ENCODE measurements at regions not wholly inside any gene's neighbourhood (a gene's known extent, or its start where the extent isn't known, plus 50 kb on each side); places are given as distances from the start of the nearest gene placed in this dataset.

GRCh38 chr15:92813485-92813884, 86.6 kb upstream of the CHD2 start:
- H3F3A ChIP-seq (ENCODE audit: control insufficient read depth, insufficient read depth), result peaks cover 26% of the 10 kb centered on the region
- H3K79me2 ChIP-seq (ENCODE audit: control insufficient read depth, low read length), result peaks cover 19% of the 10 kb centered on the region
- no peak overlapping the region for H3K4me3 ChIP-seq (ENCODE audit: low read length)
- H4K20me1 ChIP-seq (ENCODE audit: control insufficient read depth, insufficient read depth, low read depth, low read length), result no peaks in the 10 kb centered on the region
- H3K9me2 ChIP-seq (replicated peaks; ENCODE audit: control insufficient read depth, low read length), result no peaks in the 10 kb centered on the region
- peaks cover 52% of the 10 kb centered on the region for H3K4me1 ChIP-seq (ENCODE audit: control insufficient read depth, low read length)
- no peak overlapping the region for H3K27ac ChIP-seq (ENCODE audit: low read depth, low read length)
- TF ChIP-seq CTCF (IDR thresholded peaks at IDR 0.05; ENCODE audit: low read depth, low read length, poor library complexity, severe bottlenecking) (no peak), EZH2phosphoT487 (IDR thresholded peaks at IDR 0.05; ENCODE audit: borderline replicate concordance, low read length) (no peak)
- H3K36me3 ChIP-seq (ENCODE audit: control insufficient read depth, low read length), result no peaks in the 10 kb centered on the region; the same call in 1 of the 2 replicates
- no peak overlapping the region for H3K4me2 ChIP-seq (ENCODE audit: low read length)
- no peaks in the 10 kb centered on the region for H3K9me3 ChIP-seq (ENCODE audit: control insufficient read depth, insufficient read depth, low read length)
- H3K27me3 ChIP-seq (ENCODE audit: control insufficient read depth, low read length), result no peaks in the 10 kb centered on the region

GRCh38 chr15:92817339-92817886, 82.7 kb upstream of the CHD2 start:
- H3K4me3 ChIP-seq (ENCODE audit: low read length), result peak overlapping the region; percentile 21
- H3K27me3 ChIP-seq (ENCODE audit: control insufficient read depth, low read length), result no peaks in the 10 kb centered on the region
- H3K4me2 ChIP-seq (ENCODE audit: low read length), result peak overlapping the region; percentile 48
- no peaks in the 10 kb centered on the region for H3K9me3 ChIP-seq (ENCODE audit: control insufficient read depth, insufficient read depth, low read length)
- H4K20me1 ChIP-seq (ENCODE audit: control insufficient read depth, insufficient read depth, low read depth, low read length), result no peaks in the 10 kb centered on the region
- no peaks in the 10 kb centered on the region for H3K36me3 ChIP-seq (ENCODE audit: control insufficient read depth, low read length)
- no peak for TF ChIP-seq CTCF (IDR thresholded peaks at IDR 0.05; ENCODE audit: low read depth, low read length, poor library complexity, severe bottlenecking)
- no peak for TF ChIP-seq EZH2phosphoT487 (IDR thresholded peaks at IDR 0.05; ENCODE audit: borderline replicate concordance, low read length)
- H3K27ac ChIP-seq (ENCODE audit: low read depth, low read length), result no peak overlapping the region
- H3K9me2 ChIP-seq (replicated peaks; ENCODE audit: control insufficient read depth, low read length), result no peaks in the 10 kb centered on the region
- H3K4me1 ChIP-seq (ENCODE audit: control insufficient read depth, low read length), result peaks cover 62% of the 10 kb centered on the region
- peaks cover under 1% of the 10 kb centered on the region; the same call in 1 of the 2 replicates for H3K79me2 ChIP-seq (ENCODE audit: control insufficient read depth, low read length)
- peaks cover 18% of the 10 kb centered on the region for H3F3A ChIP-seq (ENCODE audit: control insufficient read depth, insufficient read depth)

DNA sequence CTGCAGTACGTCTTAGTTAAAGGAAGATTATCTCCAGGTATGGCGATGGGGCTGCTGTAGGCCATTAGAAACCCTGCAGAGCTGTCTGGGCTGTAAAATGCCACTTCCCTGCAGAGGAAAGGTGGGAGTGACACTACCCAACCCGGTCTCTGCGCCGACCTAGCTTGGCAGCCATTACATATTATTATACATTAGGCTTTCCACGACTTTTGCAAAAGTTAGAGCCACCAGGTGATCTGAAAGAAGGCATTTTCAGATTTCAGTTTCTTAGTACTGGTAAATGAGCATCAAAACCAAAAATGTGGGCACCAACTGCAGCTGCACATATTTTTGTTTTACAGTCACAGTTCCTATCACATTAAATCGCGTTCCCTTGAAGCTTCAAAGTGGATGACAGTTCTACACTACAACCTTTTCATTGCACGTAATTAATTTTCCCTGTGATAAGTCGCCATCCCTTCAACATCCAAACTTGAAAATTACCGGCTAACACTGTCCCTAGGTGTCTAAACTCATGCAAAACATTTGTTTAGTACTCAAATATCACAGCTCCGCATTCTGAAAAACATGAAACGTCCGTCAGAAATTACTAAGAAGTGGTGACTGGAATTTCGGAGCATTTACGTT, 81.4 kb upstream of the CHD2 start:
- H3K4me2 ChIP-seq (ENCODE audit: low read length), result peak overlapping the region; percentile 75
- H3K4me1 ChIP-seq (ENCODE audit: control insufficient read depth, low read length), result peaks cover 69% of the 10 kb centered on the region
- TF ChIP-seq CTCF (IDR thresholded peaks at IDR 0.05; ENCODE audit: low read depth, low read length, poor library complexity, severe bottlenecking) (no peak), EZH2phosphoT487 (IDR thresholded peaks at IDR 0.05; ENCODE audit: borderline replicate concordance, low read length) (no peak)
- H3K36me3 ChIP-seq (ENCODE audit: control insufficient read depth, low read length), result no peaks in the 10 kb centered on the region
- no peaks in the 10 kb centered on the region for H4K20me1 ChIP-seq (ENCODE audit: control insufficient read depth, insufficient read depth, low read depth, low read length)
- H3F3A ChIP-seq (ENCODE audit: control insufficient read depth, insufficient read depth), result peaks cover 17% of the 10 kb centered on the region
- H3K27ac ChIP-seq (ENCODE audit: low read depth, low read length), result no peak overlapping the region
- no peaks in the 10 kb centered on the region for H3K9me2 ChIP-seq (replicated peaks; ENCODE audit: control insufficient read depth, low read length)
- no peaks in the 10 kb centered on the region for H3K79me2 ChIP-seq (ENCODE audit: control insufficient read depth, low read length)
- no peaks in the 10 kb centered on the region for H3K27me3 ChIP-seq (ENCODE audit: control insufficient read depth, low read length)
- no peaks in the 10 kb centered on the region for H3K9me3 ChIP-seq (ENCODE audit: control insufficient read depth, insufficient read depth, low read length)
- no peak overlapping the region; the same call in 1 of the 2 replicates for H3K4me3 ChIP-seq (ENCODE audit: low read length)

All from DOHH2 (cell line).